Spleen (tissue), 11 donors: ENCODE measurements at regions not wholly inside any gene's neighbourhood (a gene's known extent, or its start where the extent isn't known, plus 50 kb on each side); places are given as distances from the start of the nearest gene placed in this dataset.

Experiments used
- DNase-seq: peaks from one replicate; pipeline ENCODE4 v3.0.0-alpha.2; 2020
- H3K27ac ChIP-seq, 8 donors: fragments of 200-600 bp; sonication (generic) in 7 of 8; 1 replicate in 4 of 8; 2 replicates in 4 of 8; pipeline versions ENCODE4 v1.5.0 to v1.8.0; 2016 to 2021; ENCODE audit warnings: inconsistent platforms in 4 of 8, mild to moderate bottlenecking in 4 of 8, moderate library complexity in 1 of 8
- H3K27me3 ChIP-seq, 7 donors: fragments of 200-600 bp; sonication (generic) in 6 of 7; replicated peaks in 1 of 7; 1 replicate in 4 of 7; 2 replicates in 3 of 7; pipeline versions ENCODE4 v1.5.0 to v1.8.0; 2016 to 2021; ENCODE audit warnings: inconsistent platforms in 3 of 7, mild to moderate bottlenecking in 1 of 7
- H3K36me3 ChIP-seq, 6 donors: fragments of 200-600 bp; sonication (generic) in 5 of 6; 1 replicate in 4 of 6; 2 replicates in 2 of 6; pipeline versions ENCODE4 v1.5.0 to v1.8.0; 2016 to 2021; ENCODE audit warnings: inconsistent platforms in 2 of 6
- H3K4me1 ChIP-seq, 6 donors: fragments of 200-600 bp; sonication (generic) in 5 of 6; 1 replicate in 3 of 6; 2 replicates in 3 of 6; pipeline versions ENCODE4 v1.5.0 to v1.8.0; 2016 to 2021; ENCODE audit warnings: inconsistent platforms in 3 of 6
- H3K4me3 ChIP-seq, 8 donors: fragments of 200-600 bp; sonication (generic) in 7 of 8; 1 replicate in 4 of 8; 2 replicates in 4 of 8; pipeline versions ENCODE4 v1.5.0 to v1.8.0; 2016 to 2021; ENCODE audit warnings: inconsistent platforms in 4 of 8, mild to moderate bottlenecking in 4 of 8, moderate library complexity in 2 of 8
- H3K9me3 ChIP-seq, 8 donors: fragments of 200-600 bp; sonication (generic) in 7 of 8; 1 replicate in 4 of 8; 2 replicates in 4 of 8; pipeline versions ENCODE4 v1.5.0 to v1.8.0; 2016 to 2021; ENCODE audit warnings: inconsistent platforms in 4 of 8
- CTCF ChIP-seq, 11 experiments: fragments of 200-600 bp in 7 of 11; fragments of 450-650 bp in 4 of 11; sonication (generic) in 4 of 11; IDR thresholded peaks in 8 of 11; conservative IDR thresholded peaks in 3 of 11; 1 replicate in 7 of 11; 2 replicates in 4 of 11; pipeline versions ENCODE4 v1.4.0 to v1.8.0; 2016 to 2021; ENCODE audit warnings: antibody characterized with exemption in 11 of 11, inconsistent platforms in 4 of 11, mild to moderate bottlenecking in 1 of 11
- POLR2A ChIP-seq, 3 donors: fragments of 450-650 bp; IDR thresholded peaks; one replicate each; pipeline ENCODE4 v1.5.1; 2017; ENCODE audit warnings: antibody characterized with exemption in 3 of 3, mild to moderate bottlenecking in 1 of 3
- POLR2AphosphoS5 ChIP-seq, 3 donors: sonication (generic); formaldehyde crosslinking; IDR thresholded peaks; one replicate each; pipeline ENCODE4 v1.5.1; 2017; ENCODE audit warnings: antibody characterized with exemption in 3 of 3
- WGBS, 5 donors: extraction: QIAGEN DNeasy Blood & Tissue Kit in 3 of 5; methylation state at CpG; one replicate each; pipeline versions ENCODE4 v1.1.5 to v1.1.7; 2013 to 2018; 5-methylcytosine and 5-hydroxymethylcytosine counted together
- intact Hi-C: fragments of 100-400 bp; cut with DNase I; formaldehyde crosslinking; loops from one replicate; pipeline ENCODE4 v1.15.0; 2023; ENCODE audit warnings: low total_unique reads
- donor health status: healthy with polysubstance abuse.
- donor health status: DM: no; HTN: no; CAD: no; lungs with moderate emphysema.
- donor health status: DM: no; HTN: no; CAD: no.
- donor health status: Bipolar disorder and iron deficiency.
- donor health status: healthy.
- donor health status: DM: no; HTN: no; CAD: no.
- donor health status: DM: yes; HTN: yes; CAD: no.

- H3K4me3 ChIP-seq, result no peak overlapping the region
- TF ChIP-seq CTCF (IDR thresholded peaks at IDR 0.05 in 8 of 11, conservative IDR thresholded peaks at IDR 0.05 in 3 of 11), result no peak
- TF ChIP-seq POLR2A (IDR thresholded peaks at IDR 0.05), result no peak
- H3K9me3 ChIP-seq, result no peaks in the 10 kb centered on the region
- 86 to 95% (median 90%) methylated on average over 3 of the region's 3 CpGs for WGBS, 5 donors
- no peaks in the 10 kb centered on the region for H3K36me3 ChIP-seq
- no peak for DNase-seq
- H3K27me3 ChIP-seq, result no peaks in the 10 kb centered on the region
- peaks cover 0 to 25% (median 12%) of the 10 kb centered on the region in 6 donors for H3K4me1 ChIP-seq
- intact Hi-C loops, result loop anchor here (10.0 kb wide), 1 partner anchor 96 kb away; no protein-coding TSS in a partner anchor
- no peak overlapping the region for H3K27ac ChIP-seq
Measured at GRCh38 chr20:19881080-19881840, 123.2 kb downstream of the RIN2 start.

- 77 to 95% (median 93%) methylated on average over 3 of the region's 3 CpGs for WGBS, 5 donors
- intact Hi-C loops, result loop anchor here (10.0 kb wide), 1 partner anchor 97 kb away; no protein-coding TSS in a partner anchor
Measured at GRCh38 chr20:19881990-19882389, 123.9 kb downstream of the RIN2 start.

GRCh38 chr20:19882446-19882845 is 124.4 kb downstream of the RIN2 start:
- DNase-seq, result no peak
- Histone ChIP-seq H3K4me3 (no peak overlapping the region), H3K36me3 (no peaks in the 10 kb centered on the region), H3K9me3 (no peaks in the 10 kb centered on the region), H3K4me1 (peaks cover 0 to 31% (median 18%) of the 10 kb centered on the region in 6 donors), H3K27me3 (no peaks in the 10 kb centered on the region), H3K27ac (no peak overlapping the region)
- intact Hi-C loops, result loop anchor here (10.0 kb wide), 1 partner anchor 98 kb away; no protein-coding TSS in a partner anchor
- TF ChIP-seq CTCF (IDR thresholded peaks at IDR 0.05 in 8 of 11, conservative IDR thresholded peaks at IDR 0.05 in 3 of 11) (no peak), POLR2AphosphoS5 (IDR thresholded peaks at IDR 0.05) (no peak), POLR2A (IDR thresholded peaks at IDR 0.05) (no peak)
- 62 to 83% (median 78%) methylated on average over 3 of the region's 3 CpGs for WGBS, 5 donors

More at GRCh38 chr20:19881990-19882389, 123.9 kb downstream of the RIN2 start:
- Histone ChIP-seq H3K4me1 (peaks cover 0 to 26% (median 14%) of the 10 kb centered on the region in 6 donors), H3K9me3 (no peaks in the 10 kb centered on the region), H3K27me3 (no peaks in the 10 kb centered on the region), H3K36me3 (no peaks in the 10 kb centered on the region), H3K27ac (no peak overlapping the region), H3K4me3 (no peak overlapping the region)
- DNase-seq, result no peak
- TF ChIP-seq CTCF (IDR thresholded peaks at IDR 0.05 in 8 of 11, conservative IDR thresholded peaks at IDR 0.05 in 3 of 11), result no peak
- no peak for TF ChIP-seq POLR2AphosphoS5 (IDR thresholded peaks at IDR 0.05)
- TF ChIP-seq POLR2A (IDR thresholded peaks at IDR 0.05), result no peak

GRCh38 chr20:19883501-19883900 is 125.4 kb downstream of the RIN2 start:
- Histone ChIP-seq H3K36me3 (no peaks in the 10 kb centered on the region), H3K27me3 (no peaks in the 10 kb centered on the region), H3K27ac (no peak overlapping the region), H3K9me3 (no peaks in the 10 kb centered on the region), H3K4me3 (no peak overlapping the region), H3K4me1 (peaks cover 0 to 41% (median 28%) of the 10 kb centered on the region in 6 donors)
- intact Hi-C loops, result loop anchor here (10.0 kb wide), 1 partner anchor 99 kb away; no protein-coding TSS in a partner anchor
- no peak for TF ChIP-seq POLR2A (IDR thresholded peaks at IDR 0.05)
- no peak for TF ChIP-seq CTCF (IDR thresholded peaks at IDR 0.05 in 8 of 11, conservative IDR thresholded peaks at IDR 0.05 in 3 of 11)
- TF ChIP-seq POLR2AphosphoS5 (IDR thresholded peaks at IDR 0.05), result no peak
- DNase-seq, result no peak
- 76 to 95% (median 92%) methylated on average over 3 of the region's 3 CpGs for WGBS, 5 donors
